Vagina (tissue), 2 donors: ENCODE measurements at regions not wholly inside any gene's neighbourhood (a gene's known extent, or its start where the extent isn't known, plus 50 kb on each side); places are given as distances from the start of the nearest gene placed in this dataset.
"Not testable (repeated sequence)": the region's sequence is repeated elsewhere in the genome, so short reads cannot be mapped to it uniquely, and the experiment has no call there.

Source experiments
- DNase-seq, 2 donors: peaks; one replicate each; pipeline ENCODE4 v3.0.0-alpha.2; 2017; ENCODE audit errors: extremely low spot score in 2 of 2
- H3K27ac ChIP-seq: fragments of 200-600 bp; sonication (generic); one replicate; pipeline ENCODE4 v1.5.1; 2019
- H3K27me3 ChIP-seq: fragments of 200-600 bp; sonication (generic); one replicate; pipeline ENCODE4 v1.5.1; 2019
- H3K36me3 ChIP-seq, 2 donors: fragments of 200-600 bp; sonication (generic); one replicate each; pipeline ENCODE4 v1.5.1; 2017 to 2019
- H3K4me1 ChIP-seq: fragments of 200-600 bp; sonication (generic); one replicate; pipeline ENCODE4 v1.5.1; 2019
- H3K4me3 ChIP-seq, 2 donors: fragments of 200-600 bp; sonication (generic); 1 replicate in 1 of 2; 2 replicates in 1 of 2; pipeline ENCODE4 v1.5.1; 2016 to 2019
- H3K9me3 ChIP-seq: fragments of 200-600 bp; sonication (generic); one replicate; pipeline ENCODE4 v1.5.1; 2019
- CTCF ChIP-seq, 3 experiments: fragments of 450-650 bp in 2 of 3; fragments of 200-600 bp in 1 of 3; sonication (generic) in 1 of 3; IDR thresholded peaks; one replicate each; pipeline ENCODE4 v1.5.1; 2017 to 2019; ENCODE audit warnings: antibody characterized with exemption in 3 of 3, mild to moderate bottlenecking in 2 of 3, moderate library complexity in 2 of 3
- POLR2A ChIP-seq, 2 donors: fragments of 450-650 bp; IDR thresholded peaks; one replicate each; pipeline ENCODE4 v1.6.1; 2017; ENCODE audit warnings: antibody characterized with exemption in 2 of 2, mild to moderate bottlenecking in 2 of 2, moderate library complexity in 2 of 2
- POLR2AphosphoS5 ChIP-seq, 2 donors: sonication (generic); formaldehyde crosslinking; IDR thresholded peaks; one replicate each; pipeline ENCODE4 v1.9.0; 2017; ENCODE audit warnings: antibody characterized with exemption in 2 of 2, mild to moderate bottlenecking in 2 of 2, low read depth in 1 of 2; ENCODE audit not compliant: insufficient read depth in 1 of 2
- intact Hi-C: fragments of 100-400 bp; cut with DNase I; formaldehyde crosslinking; loops from one replicate; pipeline ENCODE4 v1.15.1; 2023

- no peaks in the 10 kb centered on the region for H3K9me3 ChIP-seq
- H3K4me3 ChIP-seq: no peak overlapping the region
- H3K27ac ChIP-seq: no peak overlapping the region
- H3K36me3 ChIP-seq: no peaks in the 10 kb centered on the region
- no peaks in the 10 kb centered on the region for H3K4me1 ChIP-seq
- H3K27me3 ChIP-seq: no peaks in the 10 kb centered on the region
- DNase-seq: no peak
- intact Hi-C loops: no loop called here
- TF ChIP-seq POLR2A (IDR thresholded peaks at IDR 0.05) (no peak), CTCF (IDR thresholded peaks at IDR 0.05) (no peak)
Observed at GRCh38 chr7:54278847-54279246, 263.3 kb upstream of the VSTM2A start.

GRCh38 chr7:54292171-54292925, 249.8 kb upstream of the VSTM2A start:
- Histone ChIP-seq H3K27me3 (no peaks in the 10 kb centered on the region), H3K4me3 (no peak overlapping the region), H3K4me1 (no peaks in the 10 kb centered on the region), H3K27ac (no peak overlapping the region), H3K9me3 (no peaks in the 10 kb centered on the region), H3K36me3 (no peaks in the 10 kb centered on the region)
- no peak for DNase-seq
- TF ChIP-seq POLR2AphosphoS5 (IDR thresholded peaks at IDR 0.05; ENCODE audit: insufficient read depth in 1 of 2, low read depth in 1 of 2) (no peak), POLR2A (IDR thresholded peaks at IDR 0.05) (no peak), CTCF (IDR thresholded peaks at IDR 0.05) (no peak)
- intact Hi-C loops: no loop called here

DNA sequence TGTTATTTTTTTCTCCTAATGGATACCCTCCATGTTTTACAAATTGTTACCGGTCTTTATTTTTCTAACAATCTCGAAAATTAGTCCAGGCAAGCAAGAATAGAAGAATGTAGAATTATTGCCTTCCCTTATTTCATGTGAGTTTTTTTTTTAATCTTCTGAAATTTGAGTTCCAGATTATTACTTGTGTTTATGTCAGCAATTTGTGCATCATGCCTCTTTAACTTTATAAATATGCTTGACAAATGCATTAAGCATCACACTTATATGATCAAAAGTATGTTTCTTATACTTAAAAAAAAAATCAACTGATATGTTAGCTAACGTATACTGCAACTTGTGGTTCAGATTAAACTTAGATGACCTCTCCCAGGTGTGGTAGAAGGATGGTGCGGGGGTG, 242.7 kb upstream of the VSTM2A start:
- no peak for DNase-seq
- intact Hi-C loops: no loop called here
- no peaks in the 10 kb centered on the region for H3K9me3 ChIP-seq
- H3K27ac ChIP-seq: no peak overlapping the region
- no peaks in the 10 kb centered on the region for H3K4me1 ChIP-seq
- no peak overlapping the region for H3K4me3 ChIP-seq
- no peaks in the 10 kb centered on the region for H3K27me3 ChIP-seq
- H3K36me3 ChIP-seq: no peaks in the 10 kb centered on the region
- no peak for TF ChIP-seq POLR2A (IDR thresholded peaks at IDR 0.05)
- TF ChIP-seq CTCF (IDR thresholded peaks at IDR 0.05): no peak
- no peak for TF ChIP-seq POLR2AphosphoS5 (IDR thresholded peaks at IDR 0.05; ENCODE audit: insufficient read depth in 1 of 2, low read depth in 1 of 2)

DNA sequence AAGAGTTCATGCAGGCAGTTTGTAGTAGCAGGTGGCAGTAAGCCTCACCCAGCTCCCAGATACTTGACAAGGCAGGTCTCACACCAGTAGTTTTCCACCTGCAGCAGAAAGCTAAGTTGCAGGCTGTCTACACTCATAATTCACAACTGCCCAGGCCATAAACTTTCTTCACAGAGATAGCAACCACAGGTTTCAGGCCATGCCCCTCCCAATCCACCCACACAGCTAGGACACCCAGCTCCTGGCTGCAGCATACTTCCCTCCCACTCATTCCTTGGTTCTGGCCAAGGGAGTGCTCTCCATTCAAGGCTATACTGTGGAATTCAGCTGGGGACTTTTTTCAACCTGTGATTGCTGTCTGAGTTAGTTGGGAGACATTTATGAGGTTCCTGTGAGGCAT, 226.2 kb upstream of the VSTM2A start:
- H3K4me3 ChIP-seq, H3K4me1 ChIP-seq, H3K27me3 ChIP-seq, H3K27ac ChIP-seq, DNase-seq, H3K36me3 ChIP-seq, intact Hi-C loops, H3K9me3 ChIP-seq: not testable (repeated sequence)

DNA sequence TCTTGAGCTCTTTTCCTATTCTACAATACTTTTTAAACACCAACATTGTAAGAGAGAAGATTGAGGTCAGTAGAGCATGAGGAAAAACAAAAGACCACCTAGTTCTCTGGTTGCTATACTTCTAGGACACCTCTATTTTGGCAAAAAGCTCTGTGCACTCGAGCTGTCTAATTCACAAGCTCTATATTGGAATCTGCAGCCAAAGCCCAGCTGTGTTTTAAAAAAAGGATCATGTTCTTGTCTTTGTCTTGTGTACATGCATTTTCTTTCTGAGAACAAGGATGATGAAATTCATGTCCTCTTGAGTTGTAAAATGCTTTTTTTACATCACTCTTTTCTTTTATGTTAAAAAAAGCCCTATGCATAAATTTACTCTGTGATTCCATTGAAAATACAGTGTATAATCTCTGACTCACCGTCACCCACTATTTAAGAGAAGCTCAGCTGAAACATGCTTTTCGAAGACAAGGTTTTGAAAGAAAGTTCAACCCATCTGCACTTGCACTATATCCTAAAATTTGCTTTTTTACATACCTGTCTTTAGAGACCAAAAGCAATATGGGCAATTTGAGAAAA, 215.5 kb upstream of the VSTM2A start:
- Histone ChIP-seq H3K4me3 (no peak overlapping the region), H3K27ac (no peak overlapping the region), H3K27me3 (no peaks in the 10 kb centered on the region), H3K4me1 (no peaks in the 10 kb centered on the region), H3K9me3 (no peaks in the 10 kb centered on the region), H3K36me3 (no peaks in the 10 kb centered on the region)
- no peak for DNase-seq
- intact Hi-C loops: no loop called here
- TF ChIP-seq POLR2A (IDR thresholded peaks at IDR 0.05) (no peak), POLR2AphosphoS5 (IDR thresholded peaks at IDR 0.05; ENCODE audit: insufficient read depth in 1 of 2, low read depth in 1 of 2) (no peak), CTCF (IDR thresholded peaks at IDR 0.05) (no peak)
